ENCODE measurements at regions not wholly inside any gene's neighbourhood (a gene's known extent, or its start where the extent isn't known, plus 50 kb on each side); places are given as distances from the start of the nearest gene placed in this dataset.
A peak's percentile ranks its signal among the peaks of the same experiment; 100 is the strongest.

GRCh38 chr3:66561367-66561766 is 60.5 kb upstream of the LRIG1 start:
- Mint-ChIP-seq H3K36me3 (ENCODE audit: unreplicated experiment) (no peaks in the 10 kb centered on the region), H3K4me1 (ENCODE audit: unreplicated experiment) (peaks cover 6% of the 10 kb centered on the region), H3K9me3 (ENCODE audit: unreplicated experiment) (no peaks in the 10 kb centered on the region), H3K27me3 (ENCODE audit: unreplicated experiment) (no peaks in the 10 kb centered on the region), H3K4me3 (ENCODE audit: unreplicated experiment) (no peak overlapping the region), H3K27ac (ENCODE audit: unreplicated experiment) (no peak overlapping the region)
- TF ChIP-seq CTCF (IDR thresholded peaks at IDR 0.05) = no peak
- DNase-seq (ENCODE audit: extremely low spot score, unreplicated experiment) = no peak

- Mint-ChIP-seq H3K4me1 (ENCODE audit: unreplicated experiment) (peaks cover 20% of the 10 kb centered on the region), H3K4me3 (ENCODE audit: unreplicated experiment) (no peak overlapping the region), H3K27me3 (ENCODE audit: unreplicated experiment) (no peaks in the 10 kb centered on the region), H3K27ac (ENCODE audit: unreplicated experiment) (no peak overlapping the region), H3K36me3 (ENCODE audit: unreplicated experiment) (no peaks in the 10 kb centered on the region), H3K9me3 (ENCODE audit: unreplicated experiment) (no peaks in the 10 kb centered on the region)
- no peak for TF ChIP-seq CTCF (IDR thresholded peaks at IDR 0.05)
- DNase-seq (ENCODE audit: extremely low spot score, unreplicated experiment) = no peak
These were observed 64.5 kb upstream of the LRIG1 start for GRCh38 chr3:66565301-66565700.

- H3K36me3 Mint-ChIP-seq (ENCODE audit: unreplicated experiment) = no peaks in the 10 kb centered on the region
- H3K9me3 Mint-ChIP-seq (ENCODE audit: unreplicated experiment) = no peaks in the 10 kb centered on the region
- no peak for TF ChIP-seq CTCF (IDR thresholded peaks at IDR 0.05)
- H3K27ac Mint-ChIP-seq (ENCODE audit: unreplicated experiment) = peak overlapping the region; percentile 69
- peaks cover 20% of the 10 kb centered on the region for H3K4me1 Mint-ChIP-seq (ENCODE audit: unreplicated experiment)
- DNase-seq (ENCODE audit: extremely low spot score, unreplicated experiment) = no peak
- no peak overlapping the region for H3K4me3 Mint-ChIP-seq (ENCODE audit: unreplicated experiment)
- no peaks in the 10 kb centered on the region for H3K27me3 Mint-ChIP-seq (ENCODE audit: unreplicated experiment)
These were observed 66.3 kb upstream of the LRIG1 start for GRCh38 chr3:66567077-66567476.

- Mint-ChIP-seq H3K36me3 (ENCODE audit: unreplicated experiment) (no peaks in the 10 kb centered on the region), H3K4me3 (ENCODE audit: unreplicated experiment) (no peak overlapping the region), H3K27ac (ENCODE audit: unreplicated experiment) (no peak overlapping the region)
These were observed 71.4 kb upstream of the LRIG1 start for GRCh38 chr3:66572090-66572675.

More at GRCh38 chr3:66572090-66572675, 71.4 kb upstream of the LRIG1 start:
- no peak for DNase-seq (ENCODE audit: extremely low spot score, unreplicated experiment)
- Mint-ChIP-seq H3K4me1 (ENCODE audit: unreplicated experiment) (peaks cover 7% of the 10 kb centered on the region), H3K9me3 (ENCODE audit: unreplicated experiment) (no peaks in the 10 kb centered on the region), H3K27me3 (ENCODE audit: unreplicated experiment) (no peaks in the 10 kb centered on the region)
- no peak for TF ChIP-seq CTCF (IDR thresholded peaks at IDR 0.05)

Measured in osteocyte (in vitro differentiated cells).